NCI-H2081 treated with DMSO at 0.1 percent for 48 hours (cell line): ENCODE measurements at regions not wholly inside any gene's neighbourhood (a gene's known extent, or its start where the extent isn't known, plus 50 kb on each side); places are given as distances from the start of the nearest gene placed in this dataset.

Experiments
- DNase-seq: peaks from one replicate; lab custom pipeline; 2025; lab: John Stamatoyannopoulos, UW

GRCh38 chr21:18191139-18191538 lies 53.5 kb upstream of the CHODL start:
- no peak for DNase-seq

- DNase-seq = no peak
Observed at GRCh38 chr21:18178509-18178908, 66.1 kb upstream of the CHODL start.

GRCh38 chr21:18174370-18174769 lies 70.3 kb upstream of the CHODL start:
- no peak for DNase-seq

- DNase-seq = no peak
Observed at GRCh38 chr21:18170829-18171228, 73.8 kb upstream of the CHODL start.

- no peak for DNase-seq
Observed at GRCh38 chr21:18170221-18170620, 74.4 kb upstream of the CHODL start.

GRCh38 chr21:18168108-18168507 lies 76.5 kb upstream of the CHODL start:
- DNase-seq = no peak

GRCh38 chr21:18164933-18165332 lies 79.7 kb upstream of the CHODL start:
- DNase-seq = no peak

- no peak for DNase-seq
Observed at GRCh38 chr21:18164483-18164882, 80.2 kb upstream of the CHODL start.

- no peak for DNase-seq
Observed at GRCh38 chr21:18163956-18164355, 80.7 kb upstream of the CHODL start.

- no peak for DNase-seq
Observed at GRCh38 chr21:18161841-18162240, 82.8 kb upstream of the CHODL start.

GRCh38 chr21:18157406-18157805 lies 87.2 kb upstream of the CHODL start:
- no peak for DNase-seq

GRCh38 chr21:18155508-18156193 lies 89.0 kb upstream of the CHODL start:
- DNase-seq = no peak

GRCh38 chr21:18153063-18153462 lies 91.6 kb upstream of the CHODL start:
- DNase-seq = no peak

GRCh38 chr21:18152371-18152770 lies 92.3 kb upstream of the CHODL start:
- DNase-seq = no peak

- no peak for DNase-seq
Observed at GRCh38 chr21:18151046-18151445, 93.6 kb upstream of the CHODL start.

GRCh38 chr21:18148401-18148800 lies 96.2 kb upstream of the CHODL start:
- no peak for DNase-seq

GRCh38 chr21:18147678-18148077 lies 97.0 kb upstream of the CHODL start:
- no peak for DNase-seq

- DNase-seq = no peak
Observed at GRCh38 chr21:18146820-18147219, 97.8 kb upstream of the CHODL start.

GRCh38 chr21:18144339-18144738 lies 100.3 kb upstream of the CHODL start:
- no peak for DNase-seq

- no peak for DNase-seq
Observed at GRCh38 chr21:18142655-18143054, 102.0 kb upstream of the CHODL start.

- DNase-seq = no peak
Observed at GRCh38 chr21:18138507-18138906, 106.1 kb upstream of the CHODL start.

GRCh38 chr21:18129526-18129925 lies 115.1 kb upstream of the CHODL start:
- DNase-seq = no peak

- DNase-seq = no peak
Observed at GRCh38 chr21:18118566-18118965, 126.1 kb upstream of the CHODL start.

- no peak for DNase-seq
Observed at GRCh38 chr21:18117176-18117575, 127.5 kb upstream of the CHODL start.

- no peak for DNase-seq
Observed at GRCh38 chr21:18114810-18115209, 129.8 kb upstream of the CHODL start.
